ENCODE measurements at regions not wholly inside any gene's neighbourhood (a gene's known extent, or its start where the extent isn't known, plus 50 kb on each side); places are given as distances from the start of the nearest gene placed in this dataset.
A peak's percentile ranks its signal among the peaks of the same experiment; 100 is the strongest.

GRCh38 chr1:117686907-117687306 is 81.1 kb downstream of the TENT5C start:
- no peak overlapping the region for H3K27ac ChIP-seq (ENCODE audit: low read depth, low read length, severe bottlenecking)
- 50 to 60% methylated on average over 1 of the region's 2 CpGs for WGBS, 2 experiments (ENCODE audit: insufficient coverage in 2 of 2)
- no peaks in the 10 kb centered on the region for H3K9me3 ChIP-seq (ENCODE audit: control insufficient read depth, low read length)
- H3K4me1 ChIP-seq (ENCODE audit: control insufficient read depth, insufficient read depth, low read length, poor library complexity, severe bottlenecking), result peaks cover 20% of the 10 kb centered on the region
- no peak overlapping the region for H3K4me3 ChIP-seq (ENCODE audit: extremely low read depth, insufficient read depth, low read length, poor library complexity, severe bottlenecking)
- no peaks in the 10 kb centered on the region for H3K36me3 ChIP-seq (ENCODE audit: control insufficient read depth, insufficient read depth, low read length)

GRCh38 chr1:117689997-117690625 is 84.3 kb downstream of the TENT5C start:
- H3K4me1 ChIP-seq (ENCODE audit: control insufficient read depth, insufficient read depth, low read length, poor library complexity, severe bottlenecking), result peaks cover 16% of the 10 kb centered on the region
- no peak overlapping the region for H3K27ac ChIP-seq (ENCODE audit: low read depth, low read length, severe bottlenecking)
- no peaks in the 10 kb centered on the region for H3K9me3 ChIP-seq (ENCODE audit: control insufficient read depth, low read length)
- H3K36me3 ChIP-seq (ENCODE audit: control insufficient read depth, insufficient read depth, low read length), result no peaks in the 10 kb centered on the region
- H3K4me3 ChIP-seq (ENCODE audit: extremely low read depth, insufficient read depth, low read length, poor library complexity, severe bottlenecking), result no peak overlapping the region
- WGBS, 2 experiments (ENCODE audit: insufficient coverage in 2 of 2), result no CpG with 5 or more reads among the region's 4 CpGs

GRCh38 chr1:117691942-117692341 is 86.1 kb downstream of the TENT5C start:
- Histone ChIP-seq H3K4me3 (ENCODE audit: extremely low read depth, insufficient read depth, low read length, poor library complexity, severe bottlenecking) (no peak overlapping the region), H3K27ac (ENCODE audit: low read depth, low read length, severe bottlenecking) (no peak overlapping the region), H3K36me3 (ENCODE audit: control insufficient read depth, insufficient read depth, low read length) (no peaks in the 10 kb centered on the region), H3K9me3 (ENCODE audit: control insufficient read depth, low read length) (no peaks in the 10 kb centered on the region), H3K4me1 (ENCODE audit: control insufficient read depth, insufficient read depth, low read length, poor library complexity, severe bottlenecking) (peaks cover 22% of the 10 kb centered on the region)
- 88 to 90% methylated on average over 1 to 2 of the region's 2 CpGs for WGBS, 2 experiments (ENCODE audit: insufficient coverage in 2 of 2)

- no peak overlapping the region for H3K27ac ChIP-seq (ENCODE audit: low read depth, low read length, severe bottlenecking)
- no peaks in the 10 kb centered on the region for H3K36me3 ChIP-seq (ENCODE audit: control insufficient read depth, insufficient read depth, low read length)
- H3K9me3 ChIP-seq (ENCODE audit: control insufficient read depth, low read length), result no peaks in the 10 kb centered on the region
- peaks cover 15% of the 10 kb centered on the region for H3K4me1 ChIP-seq (ENCODE audit: control insufficient read depth, insufficient read depth, low read length, poor library complexity, severe bottlenecking)
- no CpG with 5 or more reads among the region's 3 CpGs for WGBS, 2 experiments (ENCODE audit: insufficient coverage in 2 of 2)
- no peak overlapping the region for H3K4me3 ChIP-seq (ENCODE audit: extremely low read depth, insufficient read depth, low read length, poor library complexity, severe bottlenecking)
Observed at GRCh38 chr1:117694543-117694942, 88.7 kb downstream of the TENT5C start.

- Histone ChIP-seq H3K4me3 (ENCODE audit: extremely low read depth, insufficient read depth, low read length, poor library complexity, severe bottlenecking) (no peak overlapping the region), H3K27ac (ENCODE audit: low read depth, low read length, severe bottlenecking) (peak overlapping the region; percentile 96)
- 64 to 81% methylated on average over 5 to 6 of the region's 9 CpGs for WGBS, 2 experiments (ENCODE audit: insufficient coverage in 2 of 2)
Observed at GRCh38 chr1:117695796-117696490, 90.1 kb downstream of the TENT5C start.

GRCh38 chr1:117696561-117696960 is 90.7 kb downstream of the TENT5C start:
- Histone ChIP-seq H3K4me3 (ENCODE audit: extremely low read depth, insufficient read depth, low read length, poor library complexity, severe bottlenecking) (no peak overlapping the region), H3K27ac (ENCODE audit: low read depth, low read length, severe bottlenecking) (peak overlapping the region; percentile 96)

More at GRCh38 chr1:117695796-117696490, 90.1 kb downstream of the TENT5C start:
- H3K4me1 ChIP-seq (ENCODE audit: control insufficient read depth, insufficient read depth, low read length, poor library complexity, severe bottlenecking), result peaks cover 15% of the 10 kb centered on the region
- H3K9me3 ChIP-seq (ENCODE audit: control insufficient read depth, low read length), result no peaks in the 10 kb centered on the region
- no peaks in the 10 kb centered on the region for H3K36me3 ChIP-seq (ENCODE audit: control insufficient read depth, insufficient read depth, low read length)

GRCh38 chr1:117697220-117697781 is 91.5 kb downstream of the TENT5C start:
- Histone ChIP-seq H3K27ac (ENCODE audit: low read depth, low read length, severe bottlenecking) (peak overlapping the region; percentile 96), H3K36me3 (ENCODE audit: control insufficient read depth, insufficient read depth, low read length) (no peaks in the 10 kb centered on the region), H3K4me1 (ENCODE audit: control insufficient read depth, insufficient read depth, low read length, poor library complexity, severe bottlenecking) (peaks cover 17% of the 10 kb centered on the region), H3K9me3 (ENCODE audit: control insufficient read depth, low read length) (no peaks in the 10 kb centered on the region), H3K4me3 (ENCODE audit: extremely low read depth, insufficient read depth, low read length, poor library complexity, severe bottlenecking) (no peak overlapping the region)

More at GRCh38 chr1:117696561-117696960, 90.7 kb downstream of the TENT5C start:
- H3K36me3 ChIP-seq (ENCODE audit: control insufficient read depth, insufficient read depth, low read length), result no peaks in the 10 kb centered on the region
- WGBS, 2 experiments (ENCODE audit: insufficient coverage in 2 of 2), result no CpG with 5 or more reads among the region's 1 CpG
- peaks cover 15% of the 10 kb centered on the region for H3K4me1 ChIP-seq (ENCODE audit: control insufficient read depth, insufficient read depth, low read length, poor library complexity, severe bottlenecking)
- no peaks in the 10 kb centered on the region for H3K9me3 ChIP-seq (ENCODE audit: control insufficient read depth, low read length)

GRCh38 chr1:117698398-117699160 is 92.7 kb downstream of the TENT5C start:
- Histone ChIP-seq H3K27ac (ENCODE audit: low read depth, low read length, severe bottlenecking) (no peak overlapping the region), H3K4me1 (ENCODE audit: control insufficient read depth, insufficient read depth, low read length, poor library complexity, severe bottlenecking) (peaks cover 21% of the 10 kb centered on the region), H3K9me3 (ENCODE audit: control insufficient read depth, low read length) (no peaks in the 10 kb centered on the region), H3K4me3 (ENCODE audit: extremely low read depth, insufficient read depth, low read length, poor library complexity, severe bottlenecking) (no peak overlapping the region), H3K36me3 (ENCODE audit: control insufficient read depth, insufficient read depth, low read length) (no peaks in the 10 kb centered on the region)
- 75 to 79% methylated on average over 3 of the region's 5 CpGs for WGBS, 2 experiments (ENCODE audit: insufficient coverage in 2 of 2)

- no peak overlapping the region for H3K27ac ChIP-seq (ENCODE audit: low read depth, low read length, severe bottlenecking)
- H3K36me3 ChIP-seq (ENCODE audit: control insufficient read depth, insufficient read depth, low read length), result no peaks in the 10 kb centered on the region
- peaks cover 21% of the 10 kb centered on the region for H3K4me1 ChIP-seq (ENCODE audit: control insufficient read depth, insufficient read depth, low read length, poor library complexity, severe bottlenecking)
- H3K9me3 ChIP-seq (ENCODE audit: control insufficient read depth, low read length), result no peaks in the 10 kb centered on the region
- no peak overlapping the region for H3K4me3 ChIP-seq (ENCODE audit: extremely low read depth, insufficient read depth, low read length, poor library complexity, severe bottlenecking)
Observed at GRCh38 chr1:117699953-117700352, 94.1 kb downstream of the TENT5C start.

GRCh38 chr1:117702654-117703053 is 96.8 kb downstream of the TENT5C start:
- H3K27ac ChIP-seq (ENCODE audit: low read depth, low read length, severe bottlenecking), result no peak overlapping the region
- H3K9me3 ChIP-seq (ENCODE audit: control insufficient read depth, low read length), result no peaks in the 10 kb centered on the region
- no peak overlapping the region for H3K4me3 ChIP-seq (ENCODE audit: extremely low read depth, insufficient read depth, low read length, poor library complexity, severe bottlenecking)
- 82 to 90% methylated on average over 3 of the region's 3 CpGs for WGBS, 2 experiments (ENCODE audit: insufficient coverage in 2 of 2)
- H3K36me3 ChIP-seq (ENCODE audit: control insufficient read depth, insufficient read depth, low read length), result no peaks in the 10 kb centered on the region
- peaks cover 6% of the 10 kb centered on the region for H3K4me1 ChIP-seq (ENCODE audit: control insufficient read depth, insufficient read depth, low read length, poor library complexity, severe bottlenecking)
